Right lobe of liver (tissue), 6 donors: ENCODE measurements at regions not wholly inside any gene's neighbourhood (a gene's known extent, or its start where the extent isn't known, plus 50 kb on each side); places are given as distances from the start of the nearest gene placed in this dataset.

ENCODE experiments used
- ATAC-seq, 4 donors: fragments of 200-7000 bp; cut with Tn5 transposase; one replicate each; pipeline ENCODE4 v1.9.1; 2020; ENCODE audit warnings: mild to moderate bottlenecking in 4 of 4, moderate library complexity in 4 of 4
- DNase-seq, 3 donors: peaks; one replicate each; pipeline ENCODE4 v3.0.0-alpha.2; 2020
- H3K27ac ChIP-seq, 3 donors: fragments of 200-600 bp; one replicate each; pipeline ENCODE4 v1.8.0; 2022
- H3K27me3 ChIP-seq, 2 donors: fragments of 200-600 bp; one replicate each; pipeline ENCODE4 v1.8.0; 2022
- H3K36me3 ChIP-seq, 4 donors: fragments of 200-600 bp; sonication (generic) in 1 of 4; one replicate each; pipeline versions ENCODE4 v1.5.1 to v1.8.0; 2017 to 2022; ENCODE audit warnings: control low read depth in 1 of 4
- H3K4me1 ChIP-seq, 4 donors: fragments of 200-600 bp; sonication (generic) in 1 of 4; one replicate each; pipeline versions ENCODE4 v1.5.1 to v1.8.0; 2017 to 2022; ENCODE audit warnings: control low read depth in 1 of 4
- H3K4me3 ChIP-seq, 3 donors: fragments of 200-600 bp; one replicate each; pipeline ENCODE4 v1.8.0; 2022
- H3K9me3 ChIP-seq, 4 donors: fragments of 200-600 bp; sonication (generic) in 1 of 4; one replicate each; pipeline versions ENCODE4 v1.5.1 to v1.8.0; 2017 to 2022; ENCODE audit warnings: control low read depth in 1 of 4
- POLR2A ChIP-seq: fragments of 450-650 bp; IDR thresholded peaks from one replicate; pipeline ENCODE4 v1.6.1; 2017; ENCODE audit warnings: antibody characterized with exemption, mild to moderate bottlenecking
- WGBS: methylation state at CpG from one replicate; pipeline ENCODE4 v1.1.6; 2018; ENCODE audit warnings: low coverage, low lambda C conversion rate; ENCODE audit not compliant: insufficient coverage; ENCODE audit errors: missing lambda C conversion rate; 5-methylcytosine and 5-hydroxymethylcytosine counted together
- intact Hi-C, 2 donors: fragments of 100-400 bp; cut with DNase I; formaldehyde crosslinking; loops; one replicate each; pipeline versions ENCODE4 v1.11.2 to v1.14.1; 2022
- TF ChIP-seq, protein P1 (sequence below), 4 donors: fragments of 200-600 bp in 3 of 4; fragments of 450-650 bp in 1 of 4; IDR thresholded peaks; one replicate each; pipeline versions ENCODE4 v1.5.1 to v1.8.0; 2016 to 2022; ENCODE audit warnings: antibody characterized with exemption in 4 of 4, mild to moderate bottlenecking in 2 of 4
- donor health status: DM: no; HTN: yes; CAD: no.
- donor health status: DM: no; HTN: no; CAD: no.
- donor health status: DM: no; HTN: no; CAD: no.
- donor health status: DM: no; HTN: yes; CAD: no.
- donor health status: DM: no; HTN: yes; CAD: no.

DNA sequence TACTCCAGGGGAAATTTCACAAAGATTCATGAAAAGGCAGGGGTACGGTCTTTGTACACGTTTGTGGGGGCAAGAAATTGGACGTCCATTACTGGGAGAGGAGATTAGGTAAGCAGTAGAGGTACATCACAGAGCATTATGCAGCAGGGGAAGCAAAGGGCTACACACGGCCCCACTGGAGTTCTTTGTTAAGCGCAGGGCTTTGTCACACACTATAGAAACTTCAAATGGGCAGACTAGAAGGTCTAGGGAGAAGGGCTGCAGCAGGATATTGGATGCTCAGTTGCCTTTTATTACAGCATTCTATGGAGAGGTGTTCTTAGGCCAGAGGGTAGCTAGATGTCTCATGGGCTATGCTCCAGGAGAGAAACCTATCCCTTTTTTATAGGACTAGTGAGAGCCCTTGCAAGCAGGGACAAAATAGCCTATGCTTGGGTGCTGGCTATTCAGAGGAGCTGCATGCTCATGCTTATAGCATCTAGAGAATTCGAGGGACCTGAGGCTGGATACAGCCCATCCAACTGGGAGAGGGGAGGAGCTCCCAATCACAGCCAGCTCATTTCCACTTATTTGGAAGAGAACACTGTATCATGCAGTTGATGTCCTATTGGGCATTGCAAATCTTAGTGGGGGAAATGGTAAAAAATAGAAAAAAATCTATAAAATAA, 506.4 kb upstream of the ADAMTS9 start:
- Histone ChIP-seq H3K4me3 (no peak overlapping the region), H3K9me3 (no peaks in the 10 kb centered on the region), H3K4me1 (no peaks in the 10 kb centered on the region), H3K27me3 (no peaks in the 10 kb centered on the region), H3K27ac (no peak overlapping the region), H3K36me3 (no peaks in the 10 kb centered on the region)
- 76% methylated on average over 6 of the region's 6 CpGs for WGBS
- ATAC-seq: no peak
- no peak for DNase-seq
- intact Hi-C loops: no loop called here
- no peak for TF ChIP-seq POLR2A
- TF ChIP-seq, protein P1, sequence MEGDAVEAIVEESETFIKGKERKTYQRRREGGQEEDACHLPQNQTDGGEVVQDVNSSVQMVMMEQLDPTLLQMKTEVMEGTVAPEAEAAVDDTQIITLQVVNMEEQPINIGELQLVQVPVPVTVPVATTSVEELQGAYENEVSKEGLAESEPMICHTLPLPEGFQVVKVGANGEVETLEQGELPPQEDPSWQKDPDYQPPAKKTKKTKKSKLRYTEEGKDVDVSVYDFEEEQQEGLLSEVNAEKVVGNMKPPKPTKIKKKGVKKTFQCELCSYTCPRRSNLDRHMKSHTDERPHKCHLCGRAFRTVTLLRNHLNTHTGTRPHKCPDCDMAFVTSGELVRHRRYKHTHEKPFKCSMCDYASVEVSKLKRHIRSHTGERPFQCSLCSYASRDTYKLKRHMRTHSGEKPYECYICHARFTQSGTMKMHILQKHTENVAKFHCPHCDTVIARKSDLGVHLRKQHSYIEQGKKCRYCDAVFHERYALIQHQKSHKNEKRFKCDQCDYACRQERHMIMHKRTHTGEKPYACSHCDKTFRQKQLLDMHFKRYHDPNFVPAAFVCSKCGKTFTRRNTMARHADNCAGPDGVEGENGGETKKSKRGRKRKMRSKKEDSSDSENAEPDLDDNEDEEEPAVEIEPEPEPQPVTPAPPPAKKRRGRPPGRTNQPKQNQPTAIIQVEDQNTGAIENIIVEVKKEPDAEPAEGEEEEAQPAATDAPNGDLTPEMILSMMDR (IDR thresholded peaks at IDR 0.05): no peak

GRCh38 chr3:65193531-65193930, 505.7 kb upstream of the ADAMTS9 start:
- intact Hi-C loops: no loop called here
- DNase-seq (no peak), ATAC-seq (no peak)
- no peaks in the 10 kb centered on the region for H3K9me3 ChIP-seq
- H3K4me1 ChIP-seq: no peaks in the 10 kb centered on the region
- TF ChIP-seq POLR2A: no peak
- TF ChIP-seq, protein P1 (IDR thresholded peaks at IDR 0.05): no peak
- WGBS: 80% methylated on average over 8 of the region's 9 CpGs
- no peak overlapping the region for H3K27ac ChIP-seq
- no peaks in the 10 kb centered on the region for H3K27me3 ChIP-seq
- H3K36me3 ChIP-seq: no peaks in the 10 kb centered on the region
- no peak overlapping the region for H3K4me3 ChIP-seq

GRCh38 chr3:65190111-65190510, 502.3 kb upstream of the ADAMTS9 start:
- TF ChIP-seq, protein P1 (IDR thresholded peaks at IDR 0.05): no peak
- no peak for TF ChIP-seq POLR2A
- H3K4me1 ChIP-seq: no peaks in the 10 kb centered on the region
- 71% methylated on average over 1 of the region's 1 CpG for WGBS
- DNase-seq (no peak), ATAC-seq (no peak)
- no peak overlapping the region for H3K4me3 ChIP-seq
- no peaks in the 10 kb centered on the region for H3K27me3 ChIP-seq
- intact Hi-C loops: no loop called here
- no peak overlapping the region for H3K27ac ChIP-seq
- no peaks in the 10 kb centered on the region for H3K9me3 ChIP-seq
- H3K36me3 ChIP-seq: no peaks in the 10 kb centered on the region

GRCh38 chr3:65186268-65186667, 498.5 kb upstream of the ADAMTS9 start:
- H3K27ac ChIP-seq: no peak overlapping the region
- TF ChIP-seq, protein P1 (IDR thresholded peaks at IDR 0.05): no peak
- TF ChIP-seq POLR2A: no peak
- no peak for DNase-seq
- H3K36me3 ChIP-seq: no peaks in the 10 kb centered on the region
- WGBS: 35% methylated on average over 2 of the region's 2 CpGs
- H3K4me3 ChIP-seq: no peak overlapping the region
- ATAC-seq: no peak
- H3K9me3 ChIP-seq: no peaks in the 10 kb centered on the region
- H3K27me3 ChIP-seq: no peaks in the 10 kb centered on the region
- intact Hi-C loops: no loop called here
- H3K4me1 ChIP-seq: no peaks in the 10 kb centered on the region

- no peaks in the 10 kb centered on the region for H3K36me3 ChIP-seq
- intact Hi-C loops: no loop called here
- no peaks in the 10 kb centered on the region for H3K4me1 ChIP-seq
- TF ChIP-seq, protein P1 (IDR thresholded peaks at IDR 0.05): no peak
- no peak overlapping the region for H3K27ac ChIP-seq
- 50% methylated on average over 3 of the region's 3 CpGs for WGBS
- H3K4me3 ChIP-seq: no peak overlapping the region
- DNase-seq (no peak), ATAC-seq (no peak)
- H3K9me3 ChIP-seq: no peaks in the 10 kb centered on the region
- H3K27me3 ChIP-seq: no peaks in the 10 kb centered on the region
Measured at GRCh38 chr3:65182682-65183081, 494.9 kb upstream of the ADAMTS9 start.
